ENCODE measurements at regions not wholly inside any gene's neighbourhood (a gene's known extent, or its start where the extent isn't known, plus 50 kb on each side); places are given as distances from the start of the nearest gene placed in this dataset.
"Not testable (repeated sequence)": the region's sequence is repeated elsewhere in the genome, so short reads cannot be mapped to it uniquely, and the experiment has no call there.

DNA sequence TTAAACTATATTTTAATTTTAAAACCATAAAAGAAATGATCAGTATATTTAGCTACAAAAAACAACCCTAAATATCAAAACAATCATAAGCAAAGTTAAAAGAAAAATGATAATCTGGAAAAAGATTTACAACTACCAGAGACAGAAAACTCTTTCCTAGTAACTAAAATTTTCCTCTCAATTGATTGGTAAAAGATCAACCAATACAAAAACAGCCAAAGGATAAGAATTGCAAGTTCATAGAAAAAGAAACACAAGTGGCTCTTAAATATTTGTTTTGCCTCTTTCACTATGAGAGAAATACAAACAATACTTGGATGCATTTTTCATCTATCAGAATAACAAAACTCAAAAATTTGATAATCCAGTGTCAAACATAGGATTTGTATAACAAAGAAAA is 101.8 kb upstream of the ZC3H15 start:
- DNase-seq (no peak), ATAC-seq (no peak)

DNA sequence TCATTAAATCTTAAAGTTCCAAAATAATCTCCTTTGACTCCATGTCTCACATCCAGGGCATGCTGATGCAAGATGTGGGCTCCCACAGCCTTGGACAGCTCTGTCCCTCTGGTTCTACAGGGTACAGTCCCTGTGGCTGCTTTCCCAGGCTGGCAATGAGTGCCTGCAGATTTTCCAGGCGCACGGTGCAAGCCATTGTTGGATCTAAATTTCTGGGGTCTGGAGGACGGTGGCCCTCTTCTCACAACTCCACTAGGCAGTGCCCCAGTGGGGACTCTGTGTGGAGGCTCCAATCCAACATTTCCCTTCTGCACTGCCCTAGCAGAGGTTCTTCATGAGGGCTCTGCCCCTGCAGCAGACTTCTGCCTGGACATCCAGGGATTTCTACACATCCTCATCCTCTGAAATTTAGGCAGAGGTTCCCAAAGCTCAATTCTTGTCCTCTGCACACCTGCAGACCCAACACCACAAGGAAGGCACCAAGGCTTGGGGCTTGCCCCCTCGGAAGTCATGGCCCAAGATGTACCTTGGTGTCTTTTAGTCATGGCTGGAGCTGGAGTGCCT is 100.3 kb upstream of the ZC3H15 start:
- ATAC-seq, DNase-seq: not testable (repeated sequence)

DNA sequence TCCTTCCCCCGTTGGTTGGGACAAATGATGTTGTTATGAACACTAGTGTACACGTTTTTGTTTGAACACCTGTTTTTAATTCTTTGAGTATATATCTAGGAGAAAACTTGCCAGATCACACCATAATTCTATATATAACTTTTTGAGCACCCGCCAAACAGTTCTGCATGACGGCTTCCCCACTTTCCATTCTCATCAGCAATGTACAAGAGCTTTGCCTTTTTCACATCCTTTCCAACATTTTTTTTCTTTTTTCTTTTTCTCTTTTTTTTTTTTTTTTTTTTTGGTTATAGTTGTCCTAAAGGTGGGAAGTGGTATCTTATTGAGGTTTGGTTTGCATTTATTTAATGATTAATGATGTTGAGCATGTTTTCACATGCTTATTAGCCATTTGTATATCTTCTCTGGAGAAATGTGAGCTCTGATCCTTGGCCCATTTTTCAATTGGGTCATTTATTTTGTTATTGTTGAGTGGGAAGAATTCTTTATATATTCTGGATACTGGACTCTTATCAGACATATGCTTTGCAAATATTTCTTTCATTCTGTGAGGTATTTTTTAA is 86.9 kb upstream of the ZC3H15 start:
- ATAC-seq, result no peak
- no peak for DNase-seq

DNA sequence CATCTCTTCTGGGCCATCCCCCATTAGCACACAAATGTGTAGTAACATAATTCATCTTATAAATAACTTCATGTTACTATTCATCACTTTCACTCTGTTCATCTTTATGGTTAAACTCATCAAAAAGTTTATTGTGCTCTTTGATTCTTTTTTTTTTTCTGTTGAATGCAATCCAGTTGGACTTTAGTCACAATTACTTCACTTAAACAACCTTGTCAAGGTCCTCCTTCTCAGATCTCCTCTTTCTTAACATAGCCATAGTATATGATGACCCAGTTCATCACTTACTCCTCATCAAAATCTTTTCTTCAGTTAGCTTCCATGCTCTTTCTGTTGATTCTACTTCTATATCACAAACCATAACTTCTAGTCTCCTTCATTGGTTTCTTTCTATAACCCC is 80.2 kb upstream of the ZC3H15 start:
- DNase-seq (no peak), ATAC-seq (no peak)

DNA sequence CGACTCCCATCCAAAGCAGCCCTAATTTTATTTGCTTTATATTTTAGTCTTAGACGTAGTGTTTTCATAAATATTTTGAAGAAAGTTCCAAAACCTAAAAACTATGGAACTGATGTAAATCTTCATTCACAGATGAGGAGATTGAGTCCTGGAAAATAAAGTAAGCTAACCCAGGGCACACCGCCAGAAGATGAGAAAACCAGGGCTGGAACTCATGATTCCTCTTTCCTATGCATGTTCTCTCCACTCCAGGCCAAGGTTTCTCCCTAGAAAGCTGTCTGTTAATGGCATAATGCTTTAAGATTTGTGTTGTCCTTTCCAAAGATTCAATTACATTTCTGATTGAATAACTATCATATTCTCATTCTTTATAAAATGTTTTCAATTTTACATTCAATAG is 78.4 kb upstream of the ZC3H15 start:
- DNase-seq, result no peak
- no peak for ATAC-seq

DNA sequence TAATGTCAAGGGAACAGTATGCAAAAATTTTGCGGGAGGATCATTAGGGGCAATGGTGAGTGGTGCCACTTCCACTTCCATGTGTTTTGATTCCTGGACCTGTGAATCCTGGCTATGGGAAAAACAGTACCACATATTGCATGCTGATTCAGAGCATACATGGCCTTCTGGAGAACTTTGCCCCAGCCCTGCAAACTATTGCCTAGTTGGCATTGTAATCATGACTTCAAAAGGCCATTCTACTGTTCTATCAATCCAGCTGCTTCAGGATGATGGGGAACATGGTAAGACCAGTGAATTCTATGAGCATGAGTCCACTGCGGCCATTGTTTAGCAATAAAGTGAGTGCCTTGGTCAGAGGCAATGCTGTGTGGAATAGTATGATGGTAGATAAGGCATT is 75.3 kb upstream of the ZC3H15 start:
- no peak for DNase-seq
- no peak for ATAC-seq

DNA sequence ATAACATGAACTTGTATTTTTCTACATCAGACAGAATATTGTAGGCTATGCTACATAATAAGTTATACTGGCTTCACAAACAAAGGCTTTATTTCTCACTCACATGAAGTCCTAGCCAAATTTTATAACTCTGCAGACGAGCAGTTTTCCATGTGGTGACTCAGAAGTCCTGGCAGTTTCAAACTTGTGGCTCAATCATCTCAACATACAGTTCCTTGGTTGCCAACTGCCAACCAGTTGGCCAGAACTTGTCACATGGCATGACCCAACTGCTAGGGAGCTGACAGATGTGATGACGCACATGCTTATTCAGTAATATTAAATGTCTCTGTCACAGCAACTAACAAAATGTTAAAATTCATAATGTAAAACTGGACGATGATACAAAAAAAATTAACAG is 63.8 kb upstream of the ZC3H15 start:
- no peak for ATAC-seq
- DNase-seq, result no peak

DNA sequence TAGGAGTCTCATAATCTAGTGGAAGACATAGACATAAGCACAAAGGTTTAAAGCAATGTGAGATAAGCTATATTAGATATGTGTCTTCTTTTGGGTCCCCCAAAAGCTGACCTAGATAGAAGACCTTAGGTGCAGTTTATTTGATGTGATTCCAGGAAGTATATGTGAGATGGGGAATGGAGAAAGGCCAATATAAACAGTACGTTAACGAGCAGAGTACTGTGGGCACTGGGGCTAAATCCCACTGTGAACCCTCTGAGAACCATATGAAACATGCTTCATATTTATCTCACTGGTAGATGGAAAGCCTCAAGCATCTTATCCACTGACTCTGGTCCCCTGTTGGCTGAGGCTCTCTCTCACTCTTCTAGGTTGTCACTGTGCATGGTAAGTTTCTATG is 62.6 kb upstream of the ZC3H15 start:
- peak; percentile 14 for ATAC-seq
- DNase-seq, result no peak

DNA sequence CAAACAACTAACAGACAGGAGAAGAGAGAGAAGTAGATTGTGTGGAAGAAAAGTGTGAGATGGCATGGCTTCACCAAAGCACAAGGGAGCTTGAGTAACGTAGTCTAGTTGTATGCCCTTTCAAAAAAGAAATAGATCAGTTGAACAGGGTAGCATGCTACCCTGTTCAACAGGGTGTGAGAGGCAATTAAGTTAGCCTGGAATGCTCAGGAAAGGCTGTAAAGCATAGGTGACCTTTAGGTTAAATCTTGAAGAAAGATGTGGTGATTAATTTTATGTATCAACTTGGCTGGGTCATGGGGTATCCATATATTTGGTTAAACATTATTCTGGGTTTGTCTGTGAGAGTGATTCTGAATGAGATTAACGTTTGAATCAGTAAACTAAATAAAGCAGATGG is 61.8 kb upstream of the ZC3H15 start:
- no peak for ATAC-seq
- no peak for DNase-seq

DNA sequence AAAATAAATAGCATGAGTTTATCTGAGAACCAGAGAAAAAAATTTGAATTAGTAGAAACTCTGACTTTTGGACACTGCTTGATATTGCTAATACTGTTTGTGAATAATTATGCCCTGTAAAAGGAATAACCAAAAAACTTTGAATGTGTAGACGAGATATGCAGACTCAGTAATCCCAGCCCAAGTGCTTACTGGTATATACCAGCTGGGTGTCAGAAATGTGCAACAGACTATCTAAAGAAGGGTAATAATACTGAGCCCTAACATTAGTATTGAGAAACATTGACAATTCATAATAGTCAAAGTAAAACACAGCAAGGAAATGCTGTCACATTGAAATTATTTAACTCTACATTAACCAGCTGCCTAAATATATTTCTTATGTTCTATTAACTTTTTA is 60.5 kb upstream of the ZC3H15 start:
- DNase-seq, result no peak
- no peak for ATAC-seq

DNA sequence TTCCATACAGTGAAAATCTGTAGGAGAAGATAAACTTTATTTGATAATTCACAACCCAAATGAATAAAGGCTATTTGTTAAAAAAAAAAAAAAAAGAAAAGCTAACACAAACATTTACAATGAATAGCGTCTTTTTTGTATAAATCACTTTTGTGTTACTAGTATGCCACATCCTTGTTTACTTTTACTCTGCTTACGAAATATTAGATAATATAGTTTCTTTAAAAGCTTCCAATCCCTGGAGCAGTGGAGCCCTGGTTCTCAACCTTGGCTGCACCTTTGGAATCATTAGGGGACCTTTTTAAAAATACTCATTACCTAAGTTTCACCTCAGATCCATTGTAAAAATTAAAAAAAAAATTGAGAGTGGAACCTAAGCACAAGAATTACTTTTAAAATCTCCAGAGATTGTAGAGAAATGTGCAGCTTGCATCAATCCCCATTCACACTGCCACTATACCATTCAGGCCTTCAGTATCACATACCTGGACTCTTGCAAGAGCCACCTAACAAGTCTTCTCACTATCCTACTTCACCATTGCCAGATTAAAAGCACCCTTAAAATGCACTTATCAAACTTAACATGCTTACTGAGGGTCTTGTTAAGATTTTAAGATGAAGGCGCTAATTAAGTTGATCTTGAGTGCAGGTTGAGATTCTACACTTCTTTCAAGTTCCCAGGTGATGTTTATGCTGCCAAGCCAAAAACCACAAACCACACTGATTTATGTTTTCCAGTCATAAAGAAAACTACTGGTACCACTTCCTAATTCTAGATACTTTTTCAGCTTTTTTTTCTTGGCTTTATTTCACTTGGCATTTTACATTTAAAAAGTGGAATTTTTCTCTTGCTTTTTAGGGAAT is 59.7 kb upstream of the ZC3H15 start:
- no peak for ATAC-seq

DNA sequence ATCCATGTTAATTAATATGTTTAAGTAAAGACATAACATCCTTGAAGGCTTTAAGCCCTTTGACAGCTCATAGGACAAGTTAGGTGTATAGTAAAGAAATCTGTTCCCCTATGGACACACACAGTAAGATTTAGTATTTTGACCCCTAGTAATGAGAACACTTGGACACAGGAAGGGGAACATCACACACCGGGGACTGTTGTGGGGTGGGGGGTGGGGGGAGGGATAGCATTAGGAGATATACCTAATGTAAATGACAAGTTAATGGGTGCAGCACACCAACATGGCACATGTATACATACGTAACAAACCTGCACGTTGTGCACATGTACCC is 59.1 kb upstream of the ZC3H15 start:
- not testable (repeated sequence) for ATAC-seq, DNase-seq

More for the DNA sequence above, 59.7 kb upstream of the ZC3H15 start:
- DNase-seq, result no peak

DNA sequence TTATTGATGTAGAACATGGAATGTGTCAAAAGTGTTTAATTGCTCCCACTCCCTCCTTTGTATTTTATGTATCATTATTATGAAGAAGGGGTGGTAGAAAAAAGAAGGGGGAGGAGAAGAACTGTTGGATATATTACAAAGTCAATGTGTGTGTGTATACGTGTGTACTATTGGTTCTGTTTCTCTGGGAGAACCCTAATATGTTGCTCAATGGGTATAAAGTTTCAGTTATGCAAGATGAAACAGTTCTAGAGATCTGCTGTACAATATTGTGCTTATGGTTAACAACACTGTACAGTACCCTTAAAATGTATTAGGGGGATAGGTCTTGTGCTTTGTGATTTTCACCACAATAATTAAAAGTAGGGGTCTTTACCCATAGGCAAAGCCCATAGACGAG is 58.1 kb upstream of the ZC3H15 start:
- ATAC-seq, result no peak

DNA sequence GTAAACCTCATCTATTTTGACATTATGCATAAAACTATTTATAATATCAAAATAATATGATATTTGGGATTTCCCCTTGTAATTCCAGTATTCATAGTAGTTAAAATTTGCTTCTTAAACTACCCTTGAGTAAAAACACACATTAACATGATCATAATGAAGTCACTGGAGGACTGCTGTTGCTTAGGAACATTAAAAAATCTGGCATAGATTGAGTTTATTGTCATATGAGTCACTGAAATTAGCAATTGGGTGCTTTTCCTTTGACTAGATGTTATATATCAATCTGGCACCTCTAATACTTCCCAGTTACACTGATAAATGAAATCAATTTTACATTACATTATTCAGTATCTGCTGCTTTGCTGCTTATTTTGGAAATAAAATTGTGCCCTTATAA is 57.0 kb upstream of the ZC3H15 start:
- DNase-seq, result no peak
- no peak for ATAC-seq

More for the DNA sequence above, 58.1 kb upstream of the ZC3H15 start:
- DNase-seq, result no peak

DNA sequence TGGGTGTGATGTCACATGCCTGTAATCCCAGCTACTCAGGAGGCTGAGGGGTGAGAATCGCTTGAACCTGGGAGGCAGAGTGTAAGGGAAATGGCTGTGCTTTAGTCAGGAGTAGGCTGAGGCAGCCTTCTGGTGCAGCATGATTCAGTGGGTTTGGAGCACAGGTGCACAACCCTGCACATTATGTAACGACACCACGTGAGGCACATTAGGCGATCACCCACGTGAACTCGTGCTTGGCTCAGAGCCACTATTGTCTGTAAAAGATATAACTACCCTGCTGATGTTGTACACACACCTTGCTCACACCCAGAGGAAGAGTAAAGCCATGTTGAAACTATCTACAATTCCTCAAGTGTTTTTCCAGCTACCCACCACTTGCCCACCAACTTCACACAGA is 54.8 kb upstream of the ZC3H15 start:
- no peak for ATAC-seq
- no peak for DNase-seq

DNA sequence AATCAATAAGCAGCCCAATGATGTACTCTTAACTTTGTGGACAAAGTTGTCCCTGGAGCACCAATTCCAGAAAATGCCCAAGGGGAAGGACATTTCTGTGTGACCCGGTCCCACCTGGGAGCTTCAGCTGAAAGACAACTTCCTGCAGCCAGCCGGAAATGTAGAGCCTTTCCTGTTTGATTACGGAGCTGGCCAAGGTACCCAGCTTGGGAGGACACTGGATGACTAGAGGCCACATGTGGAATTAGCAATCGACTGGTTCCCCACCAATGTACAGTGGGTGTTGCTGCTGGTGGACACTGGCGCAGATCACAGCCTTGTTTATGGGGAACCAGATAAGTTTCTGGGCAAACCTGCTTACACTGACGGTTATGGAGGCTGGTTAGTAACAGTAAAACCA is 53.0 kb upstream of the ZC3H15 start:
- no peak for DNase-seq
- no peak for ATAC-seq

DNA sequence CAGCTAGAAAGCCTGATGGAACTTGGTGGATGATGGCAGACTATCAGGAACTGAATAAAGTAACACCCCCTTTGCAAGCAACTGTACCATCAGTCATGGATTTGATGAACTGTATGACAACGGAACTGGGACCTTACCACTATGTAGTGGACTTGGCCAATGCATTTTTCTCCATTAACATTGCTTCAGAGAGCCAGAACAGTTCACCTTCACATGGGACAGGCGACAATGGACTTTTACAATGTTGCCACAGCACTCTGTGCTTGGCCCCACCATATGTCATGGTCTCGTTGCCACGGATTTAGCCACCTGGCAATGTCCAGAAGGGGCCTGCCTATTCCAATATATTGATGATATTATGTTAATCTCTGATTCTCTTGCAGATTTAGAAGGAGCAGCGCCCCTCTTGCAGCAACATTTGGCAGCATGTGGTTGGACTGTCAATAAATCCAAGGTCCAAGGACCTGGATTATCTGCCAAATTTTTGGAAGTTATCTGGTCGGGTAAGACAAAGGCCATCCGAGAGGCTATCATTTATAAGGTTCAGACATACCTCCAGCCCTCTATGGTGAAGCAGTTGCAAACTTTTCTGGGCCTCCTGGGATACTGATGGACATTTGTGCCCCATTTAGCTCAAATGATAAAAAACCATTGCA is 52.2 kb upstream of the ZC3H15 start:
- no peak for DNase-seq
- no peak for ATAC-seq
